Fibroblast of mammary gland (primary cell): ENCODE measurements at regions not wholly inside any gene's neighbourhood (a gene's known extent, or its start where the extent isn't known, plus 50 kb on each side); places are given as distances from the start of the nearest gene placed in this dataset.

Experiments used
- DNase-seq: peaks from one replicate; pipeline ENCODE4 v3.0.0-alpha.2; 2010; ENCODE audit warnings: low read depth
- H3K4me3 ChIP-seq: 2 replicates; pipeline ENCODE4 v1.5.1; 2011; ENCODE audit warnings: low read depth, mild to moderate bottlenecking, low read length, moderate library complexity; ENCODE audit not compliant: control insufficient read depth
- TF ChIP-seq, protein P1 (sequence below): conservative IDR thresholded peaks from 2 replicates; pipeline ENCODE4 v1.5.1; 2011; ENCODE audit warnings: low read depth, low read length, inconsistent platforms; ENCODE audit not compliant: control insufficient read depth, insufficient read depth

DNA sequence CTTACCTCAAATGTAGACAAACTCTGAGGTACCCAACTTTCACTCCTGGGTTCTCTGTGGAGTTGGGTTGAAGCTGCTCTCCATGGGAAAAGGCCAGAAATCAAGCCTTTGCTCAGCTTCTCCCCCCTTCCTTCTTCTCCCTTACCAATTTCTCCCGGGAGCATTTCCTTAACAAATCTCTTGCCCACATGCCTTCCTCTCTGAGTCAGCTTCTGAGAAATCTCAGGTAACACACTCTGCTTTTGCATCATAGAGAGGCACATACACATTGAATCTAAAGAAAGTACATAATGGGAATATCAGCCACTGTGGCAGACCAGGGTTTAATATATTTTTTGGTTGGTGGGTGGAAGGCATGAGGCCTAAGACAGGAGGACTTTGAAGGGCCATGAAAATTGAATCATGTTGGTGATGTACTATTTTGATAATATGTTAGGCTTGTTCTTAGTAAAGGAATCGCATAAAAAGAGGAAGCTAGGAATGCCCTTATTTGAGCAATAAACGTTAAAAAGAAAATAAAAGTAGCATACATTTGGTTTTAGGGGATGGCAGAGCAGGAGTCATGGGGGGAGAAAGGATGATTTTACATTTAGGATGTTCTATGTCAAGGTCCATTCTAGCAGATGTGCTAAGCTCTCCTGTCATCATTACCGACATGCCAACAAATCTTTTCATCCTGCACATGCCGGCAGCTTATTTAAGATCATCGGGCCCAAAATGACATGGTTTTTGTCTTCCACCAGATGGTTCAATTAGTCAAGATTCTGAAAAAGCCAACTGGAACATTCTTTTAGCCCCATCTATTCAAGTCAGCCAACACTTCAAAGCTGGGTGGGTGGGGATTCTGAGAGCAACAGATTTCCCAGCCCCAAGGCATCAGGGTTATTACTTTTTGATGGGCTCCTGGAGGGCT, 199.5 kb upstream of the CLINT1 start:
- no peak overlapping the region for H3K4me3 ChIP-seq
- DNase-seq, result no peak
- TF ChIP-seq, protein P1, sequence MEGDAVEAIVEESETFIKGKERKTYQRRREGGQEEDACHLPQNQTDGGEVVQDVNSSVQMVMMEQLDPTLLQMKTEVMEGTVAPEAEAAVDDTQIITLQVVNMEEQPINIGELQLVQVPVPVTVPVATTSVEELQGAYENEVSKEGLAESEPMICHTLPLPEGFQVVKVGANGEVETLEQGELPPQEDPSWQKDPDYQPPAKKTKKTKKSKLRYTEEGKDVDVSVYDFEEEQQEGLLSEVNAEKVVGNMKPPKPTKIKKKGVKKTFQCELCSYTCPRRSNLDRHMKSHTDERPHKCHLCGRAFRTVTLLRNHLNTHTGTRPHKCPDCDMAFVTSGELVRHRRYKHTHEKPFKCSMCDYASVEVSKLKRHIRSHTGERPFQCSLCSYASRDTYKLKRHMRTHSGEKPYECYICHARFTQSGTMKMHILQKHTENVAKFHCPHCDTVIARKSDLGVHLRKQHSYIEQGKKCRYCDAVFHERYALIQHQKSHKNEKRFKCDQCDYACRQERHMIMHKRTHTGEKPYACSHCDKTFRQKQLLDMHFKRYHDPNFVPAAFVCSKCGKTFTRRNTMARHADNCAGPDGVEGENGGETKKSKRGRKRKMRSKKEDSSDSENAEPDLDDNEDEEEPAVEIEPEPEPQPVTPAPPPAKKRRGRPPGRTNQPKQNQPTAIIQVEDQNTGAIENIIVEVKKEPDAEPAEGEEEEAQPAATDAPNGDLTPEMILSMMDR, result no peak

DNA sequence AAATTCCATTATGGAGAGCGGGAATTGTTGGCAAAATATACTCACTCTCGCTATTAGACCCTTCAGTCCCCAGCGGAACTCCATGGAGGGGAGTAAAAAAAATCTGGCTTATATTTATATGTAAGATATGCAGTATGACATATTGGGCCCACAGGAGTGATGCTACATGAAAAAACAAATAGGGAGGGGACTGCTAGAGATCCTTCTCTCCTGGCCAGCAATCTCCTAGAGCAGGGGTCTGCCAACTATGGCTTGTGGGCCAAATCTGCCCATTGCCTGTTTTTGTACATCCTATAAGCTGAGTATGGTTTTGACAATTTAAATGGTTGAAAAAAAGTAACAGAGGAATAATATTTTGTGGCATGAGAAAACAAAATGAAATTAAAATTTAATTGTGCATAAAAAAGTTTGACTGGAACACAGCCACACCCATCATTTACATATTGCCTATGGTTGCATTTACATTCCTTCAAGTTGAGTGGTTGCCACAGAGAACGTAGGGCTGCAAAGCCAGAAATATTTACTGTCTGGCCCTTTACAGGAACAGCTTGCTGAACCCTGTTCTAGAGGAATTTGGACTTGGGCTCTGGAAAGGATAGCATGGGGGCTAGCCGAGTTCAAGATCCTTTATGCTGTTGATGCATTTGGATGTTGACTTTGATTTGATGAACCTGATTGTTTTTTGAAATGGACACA, 197.3 kb upstream of the CLINT1 start:
- peak; percentile 52 for DNase-seq
- TF ChIP-seq, protein P1, result no peak
- H3K4me3 ChIP-seq, result no peak overlapping the region

DNA sequence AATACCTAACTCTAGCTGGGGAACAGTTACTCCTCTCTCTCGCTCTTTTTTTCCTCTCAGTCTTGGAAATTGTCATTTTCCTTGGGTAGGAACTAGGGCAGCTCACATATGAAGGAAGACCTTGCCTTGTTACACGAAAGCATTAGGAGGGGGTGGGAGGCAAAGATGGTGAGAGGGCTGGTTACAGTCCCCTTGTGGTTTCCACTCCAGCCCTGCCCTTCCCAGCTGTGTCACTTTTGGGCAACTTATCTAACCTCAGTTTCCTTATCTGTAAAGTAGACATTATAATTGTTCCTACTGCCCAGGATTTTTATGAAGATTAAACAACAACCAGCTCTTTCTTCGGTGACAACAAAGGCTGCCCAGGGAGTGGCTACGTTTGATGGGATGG, 196.2 kb upstream of the CLINT1 start:
- H3K4me3 ChIP-seq, result no peak overlapping the region
- TF ChIP-seq, protein P1, result no peak

DNA sequence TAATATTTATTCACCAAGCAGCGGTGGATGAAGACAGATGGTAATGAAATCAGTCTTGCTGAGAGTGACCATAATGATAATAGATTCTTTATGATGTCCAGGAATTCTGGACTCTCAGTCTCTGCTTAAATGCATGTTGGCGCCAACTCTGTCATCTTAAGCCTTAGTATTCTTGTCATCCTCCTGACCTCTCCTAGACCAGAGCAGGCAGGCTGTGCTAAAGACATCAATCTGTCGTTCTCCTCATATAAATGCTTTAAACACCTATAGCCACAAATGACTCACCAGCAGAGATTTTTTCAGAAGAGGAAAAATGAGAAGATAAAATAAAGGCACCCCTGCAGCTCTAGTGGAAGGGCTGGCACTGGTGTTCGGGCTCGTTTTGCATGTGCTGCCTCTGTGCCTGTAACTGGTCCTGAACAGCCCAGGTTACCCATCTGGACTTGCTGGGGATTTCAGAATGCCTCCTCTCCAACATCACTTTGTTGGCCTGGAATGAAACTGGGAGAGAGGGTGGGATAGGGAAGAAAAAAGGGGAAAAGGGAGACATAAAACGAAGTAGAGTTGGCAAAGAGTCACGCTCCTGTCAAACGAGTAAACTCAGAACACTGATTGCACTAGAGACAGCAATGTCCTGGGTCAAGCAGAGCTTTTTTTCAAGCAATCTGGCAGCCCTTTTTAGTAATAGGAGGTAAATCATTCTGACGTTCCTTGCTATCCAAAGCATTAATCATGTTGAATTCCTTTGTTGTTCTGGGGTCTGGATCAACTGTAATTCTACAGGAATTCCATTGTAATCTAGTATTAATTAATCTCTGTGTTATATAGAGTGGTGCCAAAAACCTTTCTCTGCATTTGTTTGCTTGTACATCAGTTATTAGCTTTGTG, 195.5 kb upstream of the CLINT1 start:
- H3K4me3 ChIP-seq, result no peak overlapping the region
- TF ChIP-seq, protein P1, result no peak
- peak; percentile 23 for DNase-seq

More for the DNA sequence above, 196.2 kb upstream of the CLINT1 start:
- no peak for DNase-seq

DNA sequence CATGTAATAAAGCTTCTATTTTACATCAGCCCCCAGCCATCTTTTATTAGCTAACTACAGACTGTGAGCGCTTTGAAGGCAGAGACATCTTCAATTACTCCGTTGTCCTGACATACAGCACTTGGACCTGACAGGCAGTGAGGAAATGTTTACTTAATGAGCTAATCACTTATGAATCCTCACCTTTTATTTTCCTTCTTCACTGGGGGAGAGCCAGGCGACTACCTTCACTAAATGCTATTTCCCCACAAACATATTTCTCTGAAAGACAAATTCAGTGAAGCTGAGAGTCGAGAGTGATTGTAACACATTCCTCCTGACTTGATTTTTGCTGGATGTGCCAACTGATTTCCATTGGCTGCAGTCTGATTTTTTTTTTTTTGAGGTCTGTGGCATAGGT, 192.1 kb upstream of the CLINT1 start:
- H3K4me3 ChIP-seq, result no peak overlapping the region
- DNase-seq, result no peak
- TF ChIP-seq, protein P1, result no peak

DNA sequence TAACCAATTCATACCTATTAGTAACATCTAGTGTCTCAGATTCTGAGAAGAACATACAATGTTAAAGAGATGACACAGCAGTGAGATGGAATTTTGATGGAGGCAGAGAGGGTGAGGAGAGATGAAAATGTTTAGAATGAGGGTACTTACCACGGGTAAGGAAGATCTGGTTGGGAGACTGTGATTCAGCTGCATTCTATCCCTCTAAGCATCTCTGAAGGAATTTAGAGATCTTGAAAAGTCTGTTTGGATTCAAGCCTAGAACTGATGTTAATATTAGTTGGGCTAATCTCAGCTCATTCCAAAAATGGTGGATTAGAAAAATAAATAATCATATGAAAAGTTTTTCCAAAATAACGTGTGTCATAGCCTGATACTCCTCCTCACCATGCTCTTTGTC, 191.5 kb upstream of the CLINT1 start:
- peak; percentile 18 for DNase-seq
- H3K4me3 ChIP-seq, result no peak overlapping the region
- TF ChIP-seq, protein P1, result no peak
